Colonic mucosa (tissue), 4 donors: ENCODE measurements at regions not wholly inside any gene's neighbourhood (a gene's known extent, or its start where the extent isn't known, plus 50 kb on each side); places are given as distances from the start of the nearest gene placed in this dataset.
"Not testable (repeated sequence)": the region's sequence is repeated elsewhere in the genome, so short reads cannot be mapped to it uniquely, and the experiment has no call there.

Experiments
- DNase-seq: peaks from one replicate; pipeline ENCODE4 v3.0.0-alpha.2; 2020
- H3K27ac ChIP-seq: fragments of 200-600 bp; one replicate; pipeline ENCODE4 v1.8.0; 2021
- H3K27me3 ChIP-seq: fragments of 200-600 bp; one replicate; pipeline ENCODE4 v1.8.0; 2021
- H3K36me3 ChIP-seq: fragments of 200-600 bp; one replicate; pipeline ENCODE4 v1.8.0; 2021
- H3K4me1 ChIP-seq: fragments of 200-600 bp; one replicate; pipeline ENCODE4 v1.8.0; 2021; ENCODE audit warnings: mild to moderate bottlenecking
- H3K4me3 ChIP-seq: fragments of 200-600 bp; one replicate; pipeline ENCODE4 v1.8.0; 2021
- H3K9ac ChIP-seq, 2 donors: one replicate each; pipeline ENCODE4 v1.7.0; 2013; ENCODE audit warnings: control low read depth in 2 of 2, low read depth in 2 of 2, low read length in 2 of 2
- H3K9me3 ChIP-seq: fragments of 200-600 bp; one replicate; pipeline ENCODE4 v1.8.0; 2021
- intact Hi-C: fragments of 100-400 bp; cut with DNase I; formaldehyde crosslinking; loops from one replicate; pipeline ENCODE4 v1.14.1; 2022
- TF ChIP-seq, protein P1 (sequence below): fragments of 200-600 bp; IDR thresholded peaks from one replicate; pipeline ENCODE4 v1.8.0; 2022; ENCODE audit warnings: antibody characterized with exemption, mild to moderate bottlenecking
- donor health status: healthy.
- donor health status: DM: no; HTN: no; CAD: no.
- donor health status: DM: no; HTN: no; CAD: no.

GRCh38 chr3:164320962-164321361, 757.3 kb downstream of the SI start:
- Histone ChIP-seq H3K4me1 (no peaks in the 10 kb centered on the region), H3K27me3 (no peaks in the 10 kb centered on the region), H3K27ac (no peak overlapping the region), H3K9ac (no peak overlapping the region), H3K4me3 (no peak overlapping the region), H3K9me3 (no peaks in the 10 kb centered on the region), H3K36me3 (no peaks in the 10 kb centered on the region)
- TF ChIP-seq, protein P1, sequence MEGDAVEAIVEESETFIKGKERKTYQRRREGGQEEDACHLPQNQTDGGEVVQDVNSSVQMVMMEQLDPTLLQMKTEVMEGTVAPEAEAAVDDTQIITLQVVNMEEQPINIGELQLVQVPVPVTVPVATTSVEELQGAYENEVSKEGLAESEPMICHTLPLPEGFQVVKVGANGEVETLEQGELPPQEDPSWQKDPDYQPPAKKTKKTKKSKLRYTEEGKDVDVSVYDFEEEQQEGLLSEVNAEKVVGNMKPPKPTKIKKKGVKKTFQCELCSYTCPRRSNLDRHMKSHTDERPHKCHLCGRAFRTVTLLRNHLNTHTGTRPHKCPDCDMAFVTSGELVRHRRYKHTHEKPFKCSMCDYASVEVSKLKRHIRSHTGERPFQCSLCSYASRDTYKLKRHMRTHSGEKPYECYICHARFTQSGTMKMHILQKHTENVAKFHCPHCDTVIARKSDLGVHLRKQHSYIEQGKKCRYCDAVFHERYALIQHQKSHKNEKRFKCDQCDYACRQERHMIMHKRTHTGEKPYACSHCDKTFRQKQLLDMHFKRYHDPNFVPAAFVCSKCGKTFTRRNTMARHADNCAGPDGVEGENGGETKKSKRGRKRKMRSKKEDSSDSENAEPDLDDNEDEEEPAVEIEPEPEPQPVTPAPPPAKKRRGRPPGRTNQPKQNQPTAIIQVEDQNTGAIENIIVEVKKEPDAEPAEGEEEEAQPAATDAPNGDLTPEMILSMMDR: no peak
- DNase-seq: no peak
- intact Hi-C loops: no loop called here

- no peak overlapping the region for H3K4me3 ChIP-seq
- no peak overlapping the region for H3K9ac ChIP-seq
- intact Hi-C loops: no loop called here
- TF ChIP-seq, protein P1: no peak
- H3K36me3 ChIP-seq: no peaks in the 10 kb centered on the region
- DNase-seq: peak; percentile 29
- H3K4me1 ChIP-seq: no peaks in the 10 kb centered on the region
- H3K9me3 ChIP-seq: no peaks in the 10 kb centered on the region
- no peak overlapping the region for H3K27ac ChIP-seq
- no peaks in the 10 kb centered on the region for H3K27me3 ChIP-seq
Observed at GRCh38 chr3:164306042-164306441, 772.3 kb downstream of the SI start.

GRCh38 chr3:164303894-164304293, 774.4 kb downstream of the SI start:
- TF ChIP-seq, protein P1: no peak
- no peak overlapping the region for H3K4me3 ChIP-seq
- H3K9me3 ChIP-seq: no peaks in the 10 kb centered on the region
- intact Hi-C loops: no loop called here
- no peaks in the 10 kb centered on the region for H3K27me3 ChIP-seq
- no peak for DNase-seq
- H3K4me1 ChIP-seq: no peaks in the 10 kb centered on the region
- no peak overlapping the region for H3K9ac ChIP-seq
- H3K27ac ChIP-seq: no peak overlapping the region
- no peaks in the 10 kb centered on the region for H3K36me3 ChIP-seq

GRCh38 chr3:164302622-164303021, 775.7 kb downstream of the SI start:
- Histone ChIP-seq H3K4me1 (no peaks in the 10 kb centered on the region), H3K27me3 (no peaks in the 10 kb centered on the region), H3K36me3 (no peaks in the 10 kb centered on the region), H3K9ac (no peak overlapping the region), H3K9me3 (no peaks in the 10 kb centered on the region), H3K4me3 (no peak overlapping the region), H3K27ac (no peak overlapping the region)
- no peak for DNase-seq
- intact Hi-C loops: no loop called here
- TF ChIP-seq, protein P1: no peak

DNA sequence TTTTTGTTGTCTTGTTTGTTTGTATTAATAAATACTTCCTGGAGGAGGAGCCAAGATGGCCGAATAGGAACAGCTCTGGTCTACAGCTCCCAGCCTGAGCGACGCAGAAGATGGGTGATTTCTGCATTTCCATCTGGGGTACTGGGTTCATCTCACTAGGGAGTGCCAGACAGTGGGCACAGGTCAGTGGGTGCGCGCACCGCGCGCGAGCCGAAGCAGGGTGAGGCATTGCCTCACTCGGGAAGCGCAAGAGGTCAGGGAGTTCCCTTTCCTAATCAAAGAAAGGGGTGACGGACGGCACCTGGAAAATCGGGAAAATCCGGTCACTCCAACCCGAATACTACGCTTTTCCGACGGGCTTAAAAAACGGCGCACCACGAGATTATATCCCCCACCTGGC, 786.8 kb downstream of the SI start:
- H3K9me3 ChIP-seq, DNase-seq, H3K4me1 ChIP-seq, H3K36me3 ChIP-seq, H3K4me3 ChIP-seq, H3K27me3 ChIP-seq, H3K9ac ChIP-seq, H3K27ac ChIP-seq, intact Hi-C loops: not testable (repeated sequence)

DNA sequence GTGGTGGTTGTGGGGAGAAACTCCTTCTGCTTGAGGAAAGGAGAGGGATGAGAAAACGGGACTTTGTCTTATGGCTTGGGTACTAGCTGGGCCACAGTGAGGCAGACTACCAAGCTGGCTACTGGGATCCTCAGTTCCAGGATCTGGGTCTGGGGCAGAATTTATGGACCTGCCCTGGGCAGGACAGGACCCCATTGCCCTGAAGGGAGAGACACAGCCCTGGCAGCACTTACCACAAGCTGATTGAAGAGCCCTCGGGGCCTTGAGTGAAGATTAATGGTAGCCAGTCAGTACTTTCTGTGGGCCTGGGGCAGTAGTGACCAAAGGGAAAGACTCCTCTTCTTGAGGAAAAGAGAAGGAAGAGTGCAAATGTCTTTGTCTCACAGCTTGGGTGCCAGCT, 799.7 kb downstream of the SI start:
- TF ChIP-seq, protein P1: no peak
- H3K9ac ChIP-seq: no peak overlapping the region
- DNase-seq: no peak
- H3K27ac ChIP-seq: no peak overlapping the region
- no peaks in the 10 kb centered on the region for H3K9me3 ChIP-seq
- H3K4me3 ChIP-seq: no peak overlapping the region
- no peaks in the 10 kb centered on the region for H3K4me1 ChIP-seq
- no peaks in the 10 kb centered on the region for H3K36me3 ChIP-seq
- intact Hi-C loops: no loop called here
- H3K27me3 ChIP-seq: no peaks in the 10 kb centered on the region
